GM19463 (cell line): ENCODE measurements at regions not wholly inside any gene's neighbourhood (a gene's known extent, or its start where the extent isn't known, plus 50 kb on each side); places are given as distances from the start of the nearest gene placed in this dataset.

Experiments
- ATAC-seq: cut with Tn5 transposase; IDR thresholded peaks from one replicate; pipeline ENCODE4 v1.9.1; 2021; ENCODE audit warnings: mild to moderate bottlenecking, moderate library complexity; ENCODE audit not compliant: unreplicated experiment

- no peak for ATAC-seq
Measured at GRCh38 chr1:184302346-184302745, 84.5 kb upstream of the C1orf21 start.

- ATAC-seq, result no peak
Measured at GRCh38 chr1:184310157-184310819, 76.5 kb upstream of the C1orf21 start.

- ATAC-seq, result no peak
Measured at GRCh38 chr1:184311580-184311979, 75.2 kb upstream of the C1orf21 start.

GRCh38 chr1:184315254-184315653, 71.6 kb upstream of the C1orf21 start:
- ATAC-seq, result no peak

GRCh38 chr1:184319879-184320278, 67.0 kb upstream of the C1orf21 start:
- ATAC-seq, result no peak

GRCh38 chr1:184322253-184322652, 64.6 kb upstream of the C1orf21 start:
- no peak for ATAC-seq

- no peak for ATAC-seq
Measured at GRCh38 chr1:184324972-184325371, 61.9 kb upstream of the C1orf21 start.

GRCh38 chr1:184326278-184326677, 60.6 kb upstream of the C1orf21 start:
- ATAC-seq, result no peak

GRCh38 chr1:184329245-184329953, 57.4 kb upstream of the C1orf21 start:
- no peak for ATAC-seq

GRCh38 chr1:184329962-184330868, 56.6 kb upstream of the C1orf21 start:
- ATAC-seq, result no peak

- ATAC-seq, result no peak
Measured at GRCh38 chr1:184330875-184331274, 56.0 kb upstream of the C1orf21 start.
